ENCODE measurements at regions not wholly inside any gene's neighbourhood (a gene's known extent, or its start where the extent isn't known, plus 50 kb on each side); places are given as distances from the start of the nearest gene placed in this dataset.

GRCh38 chr3:194900854-194901522 is 215.3 kb downstream of the FAM43A start:
- TF ChIP-seq POLR2AphosphoS5 (IDR thresholded peaks at IDR 0.05; ENCODE audit: borderline replicate concordance, low read depth, low read length) (no peak), EZH2 (IDR thresholded peaks at IDR 0.05) (no peak)

Measured in SK-N-MC (cell line).